SU-DHL-6 (cell line): ENCODE measurements at regions not wholly inside any gene's neighbourhood (a gene's known extent, or its start where the extent isn't known, plus 50 kb on each side); places are given as distances from the start of the nearest gene placed in this dataset.

ENCODE experiments used
- EZH2phosphoT487 ChIP-seq: fragments of 200-600 bp; sonication (generic), shearing (Covaris generic); conservative IDR thresholded peaks from 2 replicates; pipeline ENCODE4 v1.6.1; 2018; ENCODE audit warnings: mild to moderate bottlenecking, antibody characterized with exemption, low read length, moderate library complexity, mixed read lengths
- TF ChIP-seq, protein P1 (sequence below): fragments of 200-600 bp; sonication (generic); IDR thresholded peaks from one replicate; pipeline ENCODE4 v1.5.1; 2017; ENCODE audit warnings: antibody characterized with exemption, mild to moderate bottlenecking, low read length, moderate library complexity; ENCODE audit not compliant: insufficient read depth, poor library complexity, severe bottlenecking

DNA sequence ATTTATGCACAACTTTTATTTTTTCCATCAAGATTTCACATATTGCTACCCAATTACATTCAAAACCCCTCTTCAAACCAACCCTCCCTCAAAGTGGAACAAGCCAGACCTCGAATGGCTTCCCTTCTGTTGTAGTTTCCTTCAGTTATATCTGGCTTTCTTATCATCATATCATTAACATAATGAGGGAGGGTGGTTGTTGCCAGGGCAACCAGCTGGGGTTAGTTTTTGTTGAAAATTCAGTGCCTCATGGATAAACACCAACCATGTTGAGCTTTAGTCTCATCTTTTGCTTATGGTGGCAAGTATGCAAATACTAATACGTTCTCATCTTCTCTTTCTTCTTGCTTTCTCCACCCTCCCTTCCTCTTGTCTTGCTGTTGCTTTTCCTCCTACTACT, 359.7 kb downstream of the CDH11 start:
- TF ChIP-seq, protein P1, sequence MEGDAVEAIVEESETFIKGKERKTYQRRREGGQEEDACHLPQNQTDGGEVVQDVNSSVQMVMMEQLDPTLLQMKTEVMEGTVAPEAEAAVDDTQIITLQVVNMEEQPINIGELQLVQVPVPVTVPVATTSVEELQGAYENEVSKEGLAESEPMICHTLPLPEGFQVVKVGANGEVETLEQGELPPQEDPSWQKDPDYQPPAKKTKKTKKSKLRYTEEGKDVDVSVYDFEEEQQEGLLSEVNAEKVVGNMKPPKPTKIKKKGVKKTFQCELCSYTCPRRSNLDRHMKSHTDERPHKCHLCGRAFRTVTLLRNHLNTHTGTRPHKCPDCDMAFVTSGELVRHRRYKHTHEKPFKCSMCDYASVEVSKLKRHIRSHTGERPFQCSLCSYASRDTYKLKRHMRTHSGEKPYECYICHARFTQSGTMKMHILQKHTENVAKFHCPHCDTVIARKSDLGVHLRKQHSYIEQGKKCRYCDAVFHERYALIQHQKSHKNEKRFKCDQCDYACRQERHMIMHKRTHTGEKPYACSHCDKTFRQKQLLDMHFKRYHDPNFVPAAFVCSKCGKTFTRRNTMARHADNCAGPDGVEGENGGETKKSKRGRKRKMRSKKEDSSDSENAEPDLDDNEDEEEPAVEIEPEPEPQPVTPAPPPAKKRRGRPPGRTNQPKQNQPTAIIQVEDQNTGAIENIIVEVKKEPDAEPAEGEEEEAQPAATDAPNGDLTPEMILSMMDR: no peak
- no peak for TF ChIP-seq EZH2phosphoT487
